HG02840 (cell line): ENCODE measurements at regions not wholly inside any gene's neighbourhood (a gene's known extent, or its start where the extent isn't known, plus 50 kb on each side); places are given as distances from the start of the nearest gene placed in this dataset.

Source experiments
- ATAC-seq: cut with Tn5 transposase; IDR thresholded peaks from one replicate; pipeline ENCODE4 v1.9.1; 2021; ENCODE audit warnings: mild to moderate bottlenecking, moderate library complexity, moderate number of reproducible peaks; ENCODE audit not compliant: unreplicated experiment, low FRiP score

DNA sequence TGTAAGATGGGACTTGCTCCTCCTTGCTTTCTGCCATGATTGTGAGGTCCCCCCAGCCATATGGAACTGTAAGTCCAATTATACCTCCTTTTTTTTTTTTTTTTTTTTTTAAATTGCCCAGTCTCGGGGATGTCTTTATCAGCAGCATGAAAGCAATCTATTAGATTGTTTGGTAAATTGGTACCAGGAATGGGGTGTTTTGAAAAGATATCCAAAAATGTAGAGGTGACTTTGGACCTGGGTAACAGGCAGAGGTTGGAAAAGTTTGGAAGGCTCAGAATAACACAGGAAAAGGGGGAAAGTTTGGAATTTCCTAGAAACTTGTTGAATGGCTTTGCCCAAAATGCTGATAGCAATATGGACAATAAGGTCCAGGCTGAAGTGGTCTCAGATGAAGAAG lies 545.8 kb upstream of the ALCAM start:
- ATAC-seq = no peak

DNA sequence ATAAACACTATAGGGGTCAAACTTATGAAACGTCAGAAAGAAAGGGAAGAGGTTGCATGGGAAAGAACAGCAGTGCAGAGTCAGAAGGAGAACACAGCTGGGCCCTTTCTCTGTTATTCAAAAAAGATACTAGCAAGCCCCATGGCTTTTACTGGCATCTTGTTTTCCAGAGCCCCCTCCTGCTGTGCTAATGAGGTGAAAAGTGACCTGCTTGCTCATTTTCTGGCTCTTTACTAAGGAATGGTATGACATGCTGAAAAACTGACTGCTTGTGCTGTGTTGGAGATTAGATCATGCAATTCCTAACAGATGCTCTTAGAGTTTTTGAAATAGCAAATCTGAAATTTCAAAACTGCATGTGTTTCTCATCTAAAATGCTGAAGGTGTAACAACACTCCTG lies 541.6 kb upstream of the ALCAM start:
- ATAC-seq = no peak

DNA sequence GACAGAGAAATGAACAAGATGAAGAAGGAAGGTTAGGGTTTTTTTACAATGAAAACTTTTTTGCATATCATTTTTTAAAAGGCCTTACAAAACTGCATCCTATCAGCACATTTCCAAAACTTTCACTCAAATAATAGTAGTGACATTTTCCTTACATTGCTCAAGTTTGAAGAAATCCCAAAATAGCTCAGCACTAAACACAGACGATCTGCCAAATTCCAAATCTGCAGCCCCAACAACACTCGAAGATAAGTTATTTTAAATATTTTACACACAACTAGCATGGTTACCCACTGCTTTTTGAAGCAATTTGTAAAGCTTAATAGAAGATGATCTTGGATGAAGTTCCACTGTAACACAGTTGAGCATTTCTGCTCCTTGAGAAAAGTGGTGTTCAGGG lies 535.6 kb upstream of the ALCAM start:
- no peak for ATAC-seq

DNA sequence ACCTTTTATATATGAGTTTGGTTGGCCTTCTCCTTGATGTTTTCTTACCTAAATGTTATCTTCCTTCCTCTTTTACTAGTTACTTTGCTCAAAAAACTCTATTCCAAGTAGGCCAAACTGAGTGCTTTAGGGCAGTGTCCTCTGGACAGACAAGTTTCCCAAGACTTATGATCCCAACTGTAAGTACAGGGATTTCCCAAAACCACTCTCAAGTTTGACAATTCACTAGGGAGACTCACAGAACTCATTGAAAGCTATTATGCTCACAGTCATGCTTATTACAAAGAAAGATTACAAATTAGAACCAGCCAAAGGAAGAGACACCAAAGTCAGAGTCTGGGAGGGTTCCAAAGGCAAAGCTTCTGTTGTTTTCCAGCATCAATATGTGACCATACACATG lies 534.2 kb upstream of the ALCAM start:
- ATAC-seq = no peak

DNA sequence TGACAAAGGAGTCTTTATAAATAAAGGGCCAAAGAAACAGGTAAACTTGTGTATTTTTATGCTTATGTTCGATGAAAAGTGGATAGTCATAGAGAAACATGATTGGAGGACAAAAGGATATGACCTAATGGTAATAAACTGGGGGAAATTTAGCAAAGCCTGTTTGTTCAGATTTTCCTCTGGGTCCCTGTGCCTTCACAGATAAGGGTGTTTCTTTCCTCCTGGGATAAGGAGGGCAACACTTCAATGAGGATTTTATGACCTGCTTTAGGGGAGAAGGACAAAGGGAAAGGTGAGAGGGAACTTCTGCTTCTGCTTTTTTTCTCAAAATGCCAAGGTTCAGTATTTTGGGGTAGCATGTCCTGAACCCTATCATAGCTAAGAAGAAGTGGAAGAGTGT lies 531.3 kb upstream of the ALCAM start:
- no peak for ATAC-seq

DNA sequence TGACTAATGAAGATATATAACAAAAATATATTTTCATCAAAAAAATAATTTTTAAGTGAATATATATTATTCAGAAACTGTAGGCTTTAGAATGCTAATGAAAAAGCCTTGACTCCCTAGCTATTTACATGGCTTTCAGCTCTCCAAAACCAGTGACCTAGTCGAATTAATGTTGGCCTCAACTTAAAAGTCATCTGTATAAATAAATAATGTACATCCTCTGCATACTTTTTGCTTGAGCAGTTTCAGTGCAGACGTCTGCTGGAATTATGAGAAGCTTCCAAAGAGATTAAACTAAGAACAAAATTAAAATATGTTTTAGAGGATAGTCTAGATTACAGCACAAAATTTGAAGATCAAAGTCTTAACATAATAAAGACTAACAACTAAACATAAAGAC lies 520.4 kb upstream of the ALCAM start:
- ATAC-seq = no peak

DNA sequence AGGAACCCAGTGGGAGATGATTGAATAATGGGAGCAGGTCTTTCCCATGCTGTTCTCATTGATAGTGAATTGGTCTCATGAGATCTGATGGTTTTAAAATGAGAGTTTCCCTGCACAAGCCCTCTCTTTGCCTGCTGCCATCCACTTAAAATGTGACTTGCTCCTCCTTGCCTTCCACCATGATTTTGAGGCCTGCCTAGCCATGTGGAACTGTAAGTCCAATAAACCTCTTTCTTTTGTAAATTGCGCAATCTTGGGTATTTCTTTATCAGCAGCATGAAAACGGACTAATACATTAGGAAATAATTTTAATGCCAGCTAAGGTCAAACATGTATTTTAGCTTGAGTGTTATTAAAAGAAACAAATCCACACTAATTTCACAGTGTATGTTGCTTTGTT lies 517.6 kb upstream of the ALCAM start:
- no peak for ATAC-seq

DNA sequence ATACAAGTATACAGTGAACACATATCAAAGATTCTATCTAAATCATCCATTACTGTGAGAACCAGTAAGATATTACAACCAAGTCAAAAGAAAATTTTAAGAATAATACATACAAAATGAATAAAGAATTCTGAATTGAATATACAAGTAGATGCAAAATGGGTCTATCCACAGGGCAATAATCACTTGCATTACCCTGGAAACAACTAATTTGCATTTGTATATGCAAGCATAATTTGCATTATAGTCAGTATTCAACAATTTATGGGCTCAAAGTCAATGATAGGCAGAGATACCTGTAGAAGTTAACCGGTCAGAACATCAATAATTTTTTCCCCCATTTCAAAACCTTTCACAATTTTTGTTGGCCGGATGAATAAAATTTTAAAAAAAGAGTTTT lies 512.2 kb upstream of the ALCAM start:
- ATAC-seq = no peak

DNA sequence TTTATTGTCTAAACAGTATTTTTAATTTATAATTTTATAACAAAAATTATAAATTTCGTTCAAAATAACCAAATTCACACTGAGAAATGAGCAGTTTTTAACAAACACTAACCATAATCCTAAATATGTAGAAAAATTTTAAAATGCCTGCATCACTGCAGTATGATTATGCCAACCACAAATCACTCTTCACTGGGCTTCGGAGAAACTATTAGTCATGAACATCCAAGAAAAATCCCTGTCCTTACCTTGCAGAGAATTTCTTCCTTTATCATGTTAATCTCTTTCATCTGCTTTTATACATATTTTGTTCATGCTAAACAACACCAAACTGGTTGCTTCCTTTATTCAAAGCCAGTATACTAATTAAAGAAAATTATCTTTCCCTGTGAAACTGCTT lies 511.0 kb upstream of the ALCAM start:
- no peak for ATAC-seq

DNA sequence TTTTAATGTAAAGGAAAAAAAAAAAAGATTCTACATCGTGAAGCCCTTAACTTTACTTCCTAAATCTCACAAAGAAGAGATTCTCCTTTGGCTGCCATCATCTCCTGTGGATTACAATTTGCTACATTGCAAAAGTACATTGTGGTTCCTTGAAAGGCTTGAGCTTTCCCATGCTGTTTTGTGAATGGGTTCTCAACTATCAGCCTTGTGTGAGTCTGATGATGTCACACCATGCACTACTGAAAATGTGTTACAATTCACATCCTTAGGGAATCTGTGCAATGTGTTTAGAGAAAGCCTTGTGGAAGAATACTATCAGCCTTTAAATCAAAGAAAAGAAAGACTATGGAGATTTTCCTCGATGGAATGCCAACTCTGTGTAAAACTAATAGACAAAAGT lies 510.0 kb upstream of the ALCAM start:
- no peak for ATAC-seq

DNA sequence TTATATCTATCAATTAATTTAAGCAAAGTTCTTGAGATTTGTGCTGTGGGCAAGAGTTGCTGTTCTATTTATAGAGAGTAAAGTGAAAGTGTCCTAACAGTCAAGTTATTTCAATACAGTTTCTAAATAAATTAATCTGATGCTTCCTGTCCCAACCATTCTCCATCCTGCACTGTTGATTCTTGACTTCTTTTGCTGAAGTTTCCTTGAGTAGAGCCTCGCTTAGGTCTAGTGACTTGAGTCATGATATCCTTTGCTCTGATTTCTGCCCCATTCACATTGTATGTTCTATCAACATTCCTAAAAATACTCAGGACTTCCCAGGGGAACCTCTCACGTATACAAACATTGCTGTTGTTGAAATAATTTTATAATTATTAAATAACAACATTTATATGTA lies 498.4 kb upstream of the ALCAM start:
- no peak for ATAC-seq

DNA sequence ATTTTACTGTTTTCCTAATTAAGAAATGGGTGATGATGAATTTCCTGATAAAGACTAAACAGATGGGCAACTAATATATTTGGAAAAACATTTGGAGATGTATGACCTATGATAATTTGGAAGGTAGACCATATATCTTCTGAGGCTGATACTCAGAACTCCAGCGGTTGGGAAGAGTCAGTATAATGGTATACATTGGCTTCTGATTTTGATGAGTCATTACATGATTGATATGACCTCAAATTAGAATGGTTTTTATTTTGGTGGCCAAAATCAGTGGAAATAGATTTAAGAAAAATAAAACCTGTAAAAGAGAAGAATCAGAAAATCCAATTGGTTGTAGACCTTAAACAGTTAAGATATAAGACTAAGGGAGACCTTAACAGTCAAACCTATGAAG lies 496.4 kb upstream of the ALCAM start:
- ATAC-seq = no peak

DNA sequence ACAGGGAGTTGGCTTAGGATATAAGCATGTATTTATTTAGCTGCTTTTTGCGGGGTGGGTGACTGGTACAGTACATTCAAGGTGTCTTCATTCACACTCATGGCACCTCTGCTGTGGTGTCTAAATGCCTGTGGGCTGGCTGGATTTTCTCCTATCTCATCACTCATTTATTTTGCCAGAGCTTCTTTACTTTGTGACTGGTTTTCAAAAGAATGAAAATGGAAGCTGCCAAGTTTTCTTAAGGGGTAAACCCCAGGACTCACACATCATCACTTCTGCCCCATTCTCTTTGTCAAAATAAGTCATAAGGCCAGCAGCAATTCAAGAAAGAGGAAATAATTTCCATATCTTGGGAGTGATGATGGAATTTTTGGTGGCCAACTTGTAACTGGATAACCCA lies 493.4 kb upstream of the ALCAM start:
- no peak for ATAC-seq

DNA sequence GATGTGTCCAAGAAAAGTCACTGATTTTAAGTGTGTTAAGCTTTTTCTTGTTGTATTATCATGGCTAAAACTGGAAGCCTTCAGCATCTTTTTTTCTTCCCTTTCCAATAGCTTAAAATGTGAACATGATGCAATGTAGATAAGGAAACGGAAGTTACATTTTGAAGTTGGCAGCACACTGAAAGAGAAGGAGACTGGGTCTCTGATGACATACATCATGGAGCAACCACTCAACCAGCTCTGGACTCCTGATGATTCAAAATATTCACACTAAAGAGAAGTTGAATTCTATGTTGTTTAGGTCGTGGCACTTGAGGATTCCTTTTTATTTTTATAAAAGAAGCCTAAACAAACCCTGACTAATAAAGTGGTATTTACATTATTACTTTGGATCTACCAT lies 488.3 kb upstream of the ALCAM start:
- ATAC-seq = no peak

DNA sequence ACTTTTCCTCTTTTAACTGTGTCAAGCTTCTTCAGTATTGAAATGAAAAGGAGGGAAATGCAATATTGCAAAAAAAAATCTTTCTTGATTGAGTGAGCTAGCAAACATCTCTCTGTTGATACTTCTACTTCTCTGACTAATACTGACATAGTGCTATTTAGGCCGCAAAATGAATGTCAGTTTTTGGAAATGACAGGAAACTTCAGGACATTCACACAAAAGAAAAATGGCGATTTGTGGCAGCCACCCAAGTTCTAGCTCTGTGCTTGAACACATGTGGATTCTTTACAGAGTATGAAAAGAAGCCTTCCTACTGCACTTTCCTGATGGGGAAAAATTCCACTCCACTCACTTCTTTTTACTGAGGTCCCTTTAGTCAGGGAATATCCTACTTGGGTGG lies 486.8 kb upstream of the ALCAM start:
- no peak for ATAC-seq

DNA sequence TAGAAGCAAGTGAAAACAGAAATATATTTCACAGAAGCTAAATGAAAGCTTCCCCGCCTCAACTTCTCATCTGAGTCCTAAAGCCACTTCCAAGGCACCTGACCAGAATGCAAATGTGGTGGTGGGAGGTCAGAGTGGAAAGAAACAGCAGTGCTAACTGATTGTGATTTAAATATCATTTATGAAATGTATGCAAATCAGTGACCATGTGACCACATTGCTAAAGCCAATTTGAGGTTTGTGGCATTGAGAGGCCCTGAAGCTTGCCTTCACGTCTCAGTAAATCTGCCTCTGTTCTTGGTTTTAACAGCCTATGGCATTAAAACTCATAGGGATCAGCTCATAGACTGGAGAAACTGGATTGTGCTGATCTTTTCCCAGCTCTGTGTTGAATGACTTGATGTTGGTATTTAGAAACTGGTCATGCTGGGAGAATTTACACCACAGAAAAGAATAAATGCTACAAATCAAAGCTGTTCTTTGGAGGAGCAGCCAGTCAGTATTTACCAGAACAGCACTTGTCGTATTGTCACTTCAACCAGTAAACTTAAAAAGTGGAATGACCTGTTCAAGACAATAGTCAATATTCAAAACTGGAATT lies 481.4 kb upstream of the ALCAM start:
- ATAC-seq = no peak

DNA sequence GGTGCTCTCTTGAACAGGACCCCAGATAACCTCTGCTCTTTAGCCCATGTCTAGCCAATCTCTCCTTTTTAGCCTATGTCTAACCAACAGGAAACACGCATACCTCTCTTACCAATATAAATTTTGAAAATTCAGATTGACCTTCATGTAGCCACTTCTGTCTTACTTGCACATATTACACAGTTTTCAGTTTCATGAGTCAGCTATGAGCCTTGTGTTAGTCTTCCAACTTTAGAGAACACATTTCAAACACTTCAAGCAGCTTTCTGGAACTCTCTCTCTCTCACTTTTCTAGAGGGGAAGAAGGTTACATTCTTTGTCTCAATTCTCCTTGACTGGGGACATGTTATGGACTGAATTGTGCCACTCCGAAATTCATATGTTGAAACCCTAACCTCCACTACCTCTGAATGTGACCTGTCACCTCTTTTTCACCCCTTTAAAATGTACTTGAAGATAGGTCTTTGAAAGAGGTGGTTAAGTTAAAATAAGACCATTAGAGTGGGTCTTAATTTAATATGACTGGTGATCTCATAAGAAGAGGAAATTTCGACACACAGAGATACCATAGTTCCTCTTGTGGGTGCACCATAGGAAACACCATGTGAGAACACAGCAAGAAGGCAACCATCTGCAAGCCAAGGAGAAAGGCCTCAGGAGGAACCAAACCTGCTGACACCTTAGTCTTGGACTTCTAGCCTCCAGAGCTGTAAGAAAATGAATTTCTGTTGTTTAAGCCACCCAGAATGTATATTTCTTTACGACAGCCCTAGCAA lies 480.3 kb upstream of the ALCAM start:
- ATAC-seq = no peak

DNA sequence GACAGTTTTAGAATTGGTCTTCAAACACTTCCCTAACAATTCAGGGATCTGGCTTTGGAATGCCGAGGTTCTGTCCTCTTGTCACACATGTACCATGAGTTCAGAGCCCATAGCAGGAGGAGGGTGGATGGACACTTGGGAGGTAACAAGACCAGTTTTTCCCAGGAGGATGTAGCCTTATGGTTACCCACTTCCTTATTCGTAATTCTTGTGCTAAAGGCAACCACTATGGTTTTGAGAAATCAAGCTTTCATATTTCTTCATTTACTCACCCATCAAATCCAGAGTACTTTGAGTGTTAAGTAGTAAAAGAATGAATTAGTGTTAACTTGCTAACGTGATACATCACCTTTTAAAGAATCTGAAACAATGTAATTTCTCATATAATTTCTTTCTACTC lies 479.6 kb upstream of the ALCAM start:
- no peak for ATAC-seq

DNA sequence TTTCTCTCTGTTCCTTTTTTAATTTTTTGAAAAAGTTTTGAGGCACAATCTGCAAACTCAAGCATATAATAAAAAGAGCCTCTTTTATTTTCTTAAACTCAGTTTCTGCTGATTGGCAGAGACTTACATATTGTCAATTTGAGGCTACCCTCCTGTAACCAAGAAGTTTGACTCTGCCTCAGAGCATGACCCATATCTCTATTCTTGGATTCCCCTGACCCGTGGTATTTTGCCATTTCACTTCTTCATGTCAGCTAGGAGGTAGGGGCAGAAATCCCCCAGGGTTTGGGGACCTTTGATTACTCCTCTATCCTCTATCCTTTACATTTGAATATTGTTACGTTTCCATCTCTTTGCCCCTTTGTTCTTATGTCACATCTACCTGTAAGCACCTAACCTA lies 479.1 kb upstream of the ALCAM start:
- ATAC-seq = no peak

DNA sequence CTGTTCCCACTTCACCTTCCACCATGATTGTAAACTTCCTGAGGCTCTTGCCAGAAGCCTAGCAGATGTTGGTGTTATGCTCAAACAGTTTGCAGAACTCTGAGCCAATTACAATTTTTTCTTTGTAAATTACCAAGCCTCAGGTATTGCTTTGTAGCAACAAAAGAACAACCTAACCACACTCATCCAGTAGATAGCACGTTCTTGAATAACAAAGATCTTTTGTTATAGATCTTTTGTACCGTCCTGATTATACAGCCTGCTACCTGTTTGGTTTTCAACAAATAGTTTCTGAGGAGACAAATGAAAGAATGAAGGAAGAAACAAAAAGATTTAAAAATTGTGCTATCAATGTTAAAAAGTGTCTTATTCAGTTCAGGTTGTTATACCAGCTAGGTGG lies 474.7 kb upstream of the ALCAM start:
- ATAC-seq = no peak

DNA sequence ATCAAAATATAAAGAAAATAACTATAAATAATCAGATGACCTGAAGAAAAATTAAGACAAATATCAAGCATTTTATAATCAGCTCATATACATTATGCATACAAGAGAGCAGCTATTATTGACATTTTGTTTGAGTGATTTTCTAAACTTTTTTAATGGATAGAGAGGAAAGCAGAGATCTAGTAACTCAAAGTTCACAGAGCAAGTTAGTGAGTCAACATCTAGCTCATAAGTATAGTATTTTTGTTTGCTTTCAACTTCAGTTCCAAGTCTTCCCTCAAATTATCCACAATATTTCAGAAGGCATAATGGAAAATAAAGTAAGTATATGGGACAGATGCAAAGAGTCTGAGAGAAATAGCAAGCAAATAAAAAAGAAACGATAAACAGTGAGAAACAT lies 470.1 kb upstream of the ALCAM start:
- ATAC-seq = no peak

DNA sequence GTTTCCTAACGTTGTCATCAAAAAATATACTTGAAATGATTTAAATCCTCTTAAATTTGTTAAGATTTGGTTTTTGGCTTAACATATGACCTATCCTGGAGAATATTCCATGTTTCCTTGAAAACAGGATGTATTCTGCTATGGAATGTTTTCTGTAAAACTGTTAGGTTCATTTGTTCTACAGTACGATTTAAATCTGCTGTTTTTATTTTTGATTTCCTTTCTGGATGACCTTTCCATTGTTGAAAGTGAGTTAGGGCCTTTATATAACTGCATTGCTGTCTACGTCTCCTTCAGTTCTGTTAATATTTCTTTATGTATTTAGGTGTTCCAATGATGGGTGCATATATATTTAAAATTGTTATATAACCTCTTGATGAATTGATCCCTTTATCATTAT lies 465.3 kb upstream of the ALCAM start:
- ATAC-seq = no peak

DNA sequence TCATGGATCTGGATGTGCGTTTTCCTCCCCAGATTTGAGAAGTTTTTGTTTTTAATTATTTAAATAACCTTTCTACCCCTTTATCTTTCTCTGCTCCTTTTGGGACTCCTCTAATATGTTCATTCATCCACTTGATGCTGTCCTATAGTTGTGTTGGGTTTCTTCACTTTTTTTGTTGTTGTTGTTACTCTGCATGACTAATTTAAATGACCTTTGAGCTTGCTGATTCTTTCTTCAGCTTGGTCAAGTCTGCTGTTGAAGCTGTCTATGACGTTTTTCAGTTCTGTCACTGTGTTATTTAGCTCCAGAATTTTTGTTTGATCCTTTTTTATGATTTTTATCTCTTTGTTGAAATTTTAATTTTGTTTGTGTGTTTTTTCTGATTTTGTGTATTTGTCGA lies 463.6 kb upstream of the ALCAM start:
- ATAC-seq = no peak
